GM18502 (cell line): ENCODE measurements at regions not wholly inside any gene's neighbourhood (a gene's known extent, or its start where the extent isn't known, plus 50 kb on each side); places are given as distances from the start of the nearest gene placed in this dataset.
"Not testable (repeated sequence)": the region's sequence is repeated elsewhere in the genome, so short reads cannot be mapped to it uniquely, and the experiment has no call there.

ENCODE experiments used
- ATAC-seq: cut with Tn5 transposase; IDR thresholded peaks from one replicate; pipeline ENCODE4 v1.9.1; 2021; ENCODE audit warnings: mild to moderate bottlenecking; ENCODE audit not compliant: unreplicated experiment, poor library complexity

DNA sequence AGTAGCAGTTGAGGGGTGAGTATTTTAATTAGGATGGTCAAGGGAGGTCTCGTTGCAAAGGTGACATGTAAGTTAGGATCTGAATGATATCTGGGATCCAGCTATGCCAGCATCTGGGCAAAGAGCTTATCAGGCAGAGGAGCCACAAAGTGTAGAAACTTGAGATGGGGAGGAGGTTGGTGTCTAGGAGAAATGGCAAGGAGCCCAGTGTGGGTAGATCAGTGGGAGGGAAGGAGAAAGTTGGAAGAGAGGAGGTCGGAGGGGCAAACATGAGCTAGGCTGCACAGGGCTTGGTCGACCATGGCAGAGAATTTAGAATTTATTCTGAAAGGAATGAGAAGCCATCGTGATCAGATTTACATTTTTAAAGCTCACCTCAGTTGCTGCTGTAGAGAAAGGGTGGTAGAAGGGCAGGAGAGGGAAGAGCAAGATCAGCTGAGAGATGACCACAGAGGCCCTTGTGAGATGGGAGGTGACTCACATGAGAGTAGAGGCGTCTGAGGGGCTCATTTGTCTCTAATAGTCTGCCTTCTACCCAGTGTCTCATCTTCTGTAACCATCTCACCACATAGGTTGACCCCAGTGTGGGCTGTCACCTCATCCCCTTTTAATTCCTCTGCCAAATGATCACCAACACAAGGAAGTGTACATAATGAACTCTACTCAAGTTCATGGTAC, 170.0 kb downstream of the ETAA1 start:
- no peak for ATAC-seq

DNA sequence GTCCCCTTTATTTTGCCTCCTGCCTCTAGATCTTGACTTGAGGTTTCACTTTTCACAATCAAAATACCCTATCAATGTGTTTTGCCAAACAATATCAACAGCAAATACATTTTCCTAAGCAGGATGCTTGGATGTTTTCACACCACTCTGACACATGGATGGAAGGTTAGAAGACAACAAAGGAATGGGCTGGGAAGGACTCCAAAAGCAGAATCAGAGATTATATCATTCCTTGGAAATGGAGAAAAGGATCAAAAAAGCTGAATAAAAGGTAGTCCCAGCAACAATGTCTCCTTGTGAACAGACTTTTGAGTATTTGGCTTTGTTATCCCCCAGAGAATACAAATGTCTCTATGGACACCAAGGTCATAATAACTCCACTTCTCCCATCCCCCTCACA, 170.8 kb downstream of the ETAA1 start:
- no peak for ATAC-seq

DNA sequence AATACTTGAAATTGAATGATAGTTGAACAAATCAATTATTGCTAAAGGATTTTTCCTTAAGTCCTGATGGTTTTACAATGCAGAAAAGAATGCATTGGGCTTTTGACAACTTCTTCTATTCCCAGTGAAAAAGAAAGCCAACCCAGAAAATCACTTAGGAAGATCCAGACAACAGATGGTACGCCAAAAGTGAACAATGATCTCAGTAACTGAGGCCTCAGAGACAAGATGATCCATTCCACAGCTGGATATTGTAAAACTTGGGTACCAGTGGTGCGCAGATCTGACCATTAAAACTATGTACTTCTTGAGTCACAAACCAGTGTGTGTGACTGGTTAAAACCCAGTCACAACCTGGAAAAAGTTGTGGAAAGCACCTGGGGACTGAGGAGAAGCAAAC, 173.5 kb downstream of the ETAA1 start:
- no peak for ATAC-seq

DNA sequence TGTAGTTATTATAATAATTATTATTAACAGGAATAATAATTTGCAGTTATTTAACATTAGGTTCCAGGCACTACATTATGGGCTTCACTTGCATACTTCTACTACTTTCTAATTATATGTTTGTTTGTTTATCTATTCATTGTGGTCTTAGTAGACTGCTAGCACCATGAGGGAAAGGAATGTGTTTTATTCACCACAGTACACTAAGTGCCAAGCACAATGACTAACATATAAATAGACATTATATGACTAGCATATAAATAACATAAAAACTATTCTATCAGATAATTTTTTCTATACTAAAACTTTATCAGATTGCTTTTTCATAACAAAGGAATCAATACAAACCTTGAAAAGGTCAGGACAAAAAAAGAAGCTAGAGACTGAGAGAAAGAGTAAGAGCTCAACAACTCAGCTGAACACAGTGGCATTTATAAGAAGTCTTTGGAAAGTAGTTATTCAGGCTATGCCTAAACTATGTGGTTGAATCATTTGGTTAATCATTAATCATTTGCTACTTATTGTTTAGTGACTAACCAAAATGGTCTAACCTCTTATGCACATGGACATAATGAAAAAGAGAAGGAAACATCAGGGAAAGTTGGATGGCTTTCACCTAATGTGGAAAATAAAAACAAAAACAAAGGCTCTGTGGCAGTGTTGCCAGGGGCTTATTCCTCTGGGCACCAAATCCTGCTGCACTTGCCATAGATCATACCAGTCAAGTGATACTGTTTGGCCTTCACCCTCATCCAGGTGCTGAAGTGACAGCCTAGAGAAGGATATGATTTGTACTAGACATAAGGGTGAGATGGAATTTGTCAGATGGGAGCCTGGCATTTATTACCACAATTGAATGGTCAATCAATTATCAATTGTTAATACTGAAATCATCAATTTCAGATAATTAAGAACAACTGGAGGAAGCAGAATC, 174.9 kb downstream of the ETAA1 start:
- no peak for ATAC-seq

DNA sequence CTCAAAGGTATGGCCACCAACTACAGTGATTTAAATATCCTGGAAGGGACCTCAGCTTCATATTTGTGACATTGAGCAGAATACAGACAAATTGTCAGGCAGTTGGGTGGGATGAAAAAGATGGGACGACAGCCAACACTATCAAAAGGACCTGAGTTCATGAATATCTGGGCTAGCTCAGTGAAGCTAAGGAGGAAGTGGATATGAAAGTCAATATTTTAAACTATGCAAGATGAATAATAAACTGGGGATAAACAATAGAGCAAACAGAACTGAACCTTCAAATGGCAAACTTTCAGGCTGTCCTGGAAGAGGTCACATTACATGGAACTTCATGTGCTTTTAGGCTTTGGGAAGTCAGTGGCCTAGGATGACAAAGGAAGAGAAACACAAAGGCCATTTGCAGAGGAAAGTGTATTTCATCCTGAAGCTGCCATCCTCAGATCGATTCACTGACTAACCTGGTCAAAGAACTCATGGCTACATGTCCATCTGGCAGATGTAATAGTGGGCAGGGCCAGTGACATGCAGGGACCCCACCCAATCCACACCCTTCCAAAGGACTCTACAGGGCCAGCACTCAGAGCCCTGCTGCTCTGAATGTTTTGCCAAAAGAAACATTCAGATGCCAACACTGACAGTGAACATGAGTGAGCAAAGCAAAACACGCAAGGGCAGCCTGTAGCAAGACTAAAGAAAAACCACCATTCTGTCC, 175.7 kb downstream of the ETAA1 start:
- no peak for ATAC-seq

DNA sequence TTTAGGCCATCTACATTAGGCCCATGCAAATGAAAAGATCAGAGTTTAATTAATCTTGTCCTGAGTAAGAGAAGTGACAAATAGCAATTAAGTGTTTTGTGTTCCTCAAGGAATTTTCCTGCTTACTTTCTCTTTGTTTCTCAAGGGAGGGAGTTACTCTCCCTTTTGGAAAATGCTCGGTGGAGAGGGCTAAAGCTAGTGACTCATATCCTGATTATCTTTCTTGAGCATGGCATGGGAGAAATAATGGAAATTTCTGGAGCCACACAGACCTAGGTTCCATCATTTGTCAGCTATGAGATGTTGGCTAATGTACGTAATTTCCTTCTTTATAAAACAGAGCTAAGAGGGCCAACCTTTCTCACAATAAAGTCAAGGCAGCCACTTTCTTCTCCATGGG, 177.1 kb downstream of the ETAA1 start:
- no peak for ATAC-seq

DNA sequence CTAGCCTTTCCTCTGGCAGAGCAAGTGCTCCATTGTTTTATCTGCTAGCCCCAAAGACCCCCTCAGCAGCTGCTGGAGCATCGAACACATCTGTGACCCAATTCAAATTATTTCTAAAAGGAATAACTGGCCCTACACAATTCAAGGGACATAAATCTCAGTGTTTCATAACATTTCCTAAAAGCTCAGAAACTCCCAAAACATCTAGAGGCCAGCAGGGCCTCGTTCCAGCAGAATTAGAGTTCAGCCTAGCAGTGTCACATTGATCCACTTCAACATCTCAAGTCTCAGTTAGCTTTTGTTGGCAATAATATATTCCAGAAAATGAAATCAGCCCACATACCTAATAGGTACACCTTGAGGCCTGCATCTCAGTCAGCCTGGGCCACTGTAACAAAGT, 179.1 kb downstream of the ETAA1 start:
- no peak for ATAC-seq

DNA sequence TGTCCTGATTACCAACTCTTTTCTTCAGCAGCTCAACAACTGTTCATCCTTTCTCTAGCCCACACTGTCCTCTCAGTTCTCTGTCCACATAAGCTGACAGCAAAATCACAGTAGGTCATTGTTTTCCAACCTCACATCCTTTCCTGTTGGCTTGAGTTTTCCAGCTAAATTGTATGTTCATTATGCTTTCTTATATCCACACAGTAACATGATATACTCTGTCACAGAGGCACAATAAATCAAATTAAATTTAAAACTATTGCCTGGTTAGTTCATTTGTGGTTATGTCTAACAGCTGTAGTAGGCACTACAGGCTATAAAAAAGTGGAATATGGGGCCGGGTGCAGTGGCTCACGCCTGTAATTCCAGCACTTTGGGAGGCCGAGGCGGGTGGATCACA, 179.9 kb downstream of the ETAA1 start:
- ATAC-seq: no peak

DNA sequence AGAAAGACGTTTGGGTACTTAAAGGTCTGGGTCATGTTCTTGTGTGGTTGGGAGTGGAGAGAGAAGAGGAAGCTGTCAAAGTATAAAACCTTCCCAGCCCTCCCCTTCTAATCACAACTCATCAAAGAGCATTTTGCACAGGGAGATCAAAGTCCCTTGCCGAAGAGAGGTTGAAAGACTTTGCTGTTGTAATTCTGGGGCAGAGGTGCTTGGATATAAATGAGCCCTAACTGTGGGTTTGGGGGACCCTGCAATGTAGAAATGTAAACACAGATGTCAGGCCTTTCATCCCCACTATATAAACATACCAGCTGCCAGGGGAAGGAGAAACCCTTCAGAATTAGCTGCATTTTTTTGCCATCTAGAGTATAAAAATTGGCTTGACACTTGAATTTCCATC, 182.1 kb downstream of the ETAA1 start:
- no peak for ATAC-seq

DNA sequence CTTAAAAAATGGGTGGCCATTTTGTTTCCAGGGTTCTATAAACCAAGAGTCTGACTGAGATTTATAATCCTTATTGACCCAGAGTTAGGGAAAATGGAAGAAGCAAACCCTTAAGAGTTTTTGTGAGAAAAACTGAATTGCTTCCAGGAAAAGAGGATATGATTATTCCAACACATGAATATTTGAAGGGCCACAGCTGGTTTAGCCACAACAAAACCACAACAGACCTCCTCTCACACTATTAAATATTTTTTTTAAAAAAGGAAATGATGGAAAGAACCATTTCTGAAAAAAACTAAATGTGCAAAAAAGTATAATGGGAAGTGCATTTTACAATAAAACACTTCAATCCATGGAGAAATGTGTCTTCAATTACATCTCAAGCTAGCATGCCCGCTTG, 182.7 kb downstream of the ETAA1 start:
- no peak for ATAC-seq

DNA sequence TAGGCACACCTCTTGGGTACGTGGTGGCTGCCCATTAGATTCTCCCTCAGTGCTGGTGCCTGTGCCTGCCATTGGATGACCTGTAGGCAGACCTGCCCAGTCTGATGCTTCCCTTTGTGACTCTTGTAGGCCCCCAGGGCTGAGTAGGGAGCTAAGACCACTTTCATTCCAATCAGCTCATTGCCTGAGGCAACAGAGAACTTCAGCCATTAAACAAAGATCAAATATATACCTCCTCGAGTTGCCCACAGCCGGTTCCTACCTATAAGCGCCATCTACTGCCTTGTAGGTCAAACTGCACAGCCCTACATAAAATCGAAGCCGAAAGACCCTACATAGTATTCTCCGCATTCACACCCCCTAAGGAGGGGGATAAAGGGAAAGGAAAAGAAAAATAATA, 184.6 kb downstream of the ETAA1 start:
- no peak for ATAC-seq

DNA sequence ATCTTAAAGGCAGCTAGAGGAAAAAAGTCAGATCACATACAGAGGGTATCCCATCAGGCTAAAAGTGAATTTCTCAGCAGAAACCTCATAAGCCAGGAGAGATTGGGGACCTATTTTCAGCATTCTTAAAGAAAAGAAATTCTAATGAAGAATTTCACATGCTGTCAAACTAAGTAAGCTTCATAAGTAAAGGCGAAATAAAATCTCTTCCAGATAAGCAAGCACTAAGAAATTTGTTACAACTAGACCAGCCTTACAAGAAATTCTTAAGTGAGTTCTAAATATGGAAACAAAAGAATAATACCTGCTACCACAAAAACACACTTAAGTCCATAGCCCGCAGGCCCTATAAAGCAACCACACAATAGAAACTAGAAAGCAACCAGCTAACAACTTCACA, 186.1 kb downstream of the ETAA1 start:
- no peak for ATAC-seq

DNA sequence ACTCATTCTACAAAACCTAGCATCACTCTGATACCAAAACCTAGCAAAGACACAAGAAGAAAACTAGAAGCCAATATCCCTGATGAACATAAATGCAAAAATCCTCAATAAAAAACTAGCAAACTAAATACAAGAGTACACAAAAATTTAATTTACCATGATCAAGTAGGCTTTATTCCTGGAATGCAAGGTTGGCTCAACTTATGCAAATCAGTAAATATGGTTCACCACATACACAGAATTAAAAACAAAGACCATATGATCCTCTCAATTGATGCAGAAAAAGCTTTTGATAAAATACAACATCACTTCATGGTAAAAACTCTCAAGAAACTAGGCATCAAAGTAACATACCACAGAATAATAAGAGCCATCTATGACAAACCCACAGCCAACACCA, 188.3 kb downstream of the ETAA1 start:
- ATAC-seq: no peak

DNA sequence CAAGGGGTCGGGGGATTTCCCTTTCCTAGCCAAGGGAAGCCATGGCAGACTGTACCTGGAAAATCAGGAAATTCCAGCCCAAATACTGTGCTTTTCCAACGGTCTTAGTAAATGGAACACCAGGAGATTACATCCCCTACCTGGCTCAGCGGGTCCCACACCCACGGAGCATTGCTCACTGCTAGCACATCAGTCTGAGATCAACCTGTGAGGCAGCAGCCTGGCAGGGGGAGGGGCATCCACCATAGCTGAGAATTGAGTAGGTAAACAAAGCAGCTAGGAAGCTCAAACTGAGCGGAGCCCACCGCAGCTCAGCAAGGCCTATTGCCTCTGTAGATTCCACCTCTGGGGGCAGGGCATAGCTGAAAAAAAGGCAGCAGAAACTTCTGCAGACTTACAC, 192.0 kb downstream of the ETAA1 start:
- not testable (repeated sequence) for ATAC-seq

DNA sequence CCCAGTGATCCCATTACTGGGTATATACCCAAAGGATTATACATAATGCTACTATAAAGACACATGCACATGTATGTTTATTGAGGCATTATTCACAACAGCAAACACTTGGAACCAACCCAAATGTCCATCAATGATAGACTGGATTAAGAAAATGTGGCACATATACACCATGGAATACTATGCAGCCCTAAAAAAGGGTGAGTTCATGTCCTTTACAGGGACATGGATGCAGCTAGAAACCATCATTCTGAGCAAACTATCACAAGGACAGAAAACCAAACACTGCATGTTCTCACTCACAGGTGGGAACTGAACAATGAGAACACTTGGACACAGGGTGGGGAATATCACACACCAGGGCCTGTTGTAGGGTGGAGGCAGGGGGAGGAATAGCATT, 197.4 kb downstream of the ETAA1 start:
- ATAC-seq: not testable (repeated sequence)

DNA sequence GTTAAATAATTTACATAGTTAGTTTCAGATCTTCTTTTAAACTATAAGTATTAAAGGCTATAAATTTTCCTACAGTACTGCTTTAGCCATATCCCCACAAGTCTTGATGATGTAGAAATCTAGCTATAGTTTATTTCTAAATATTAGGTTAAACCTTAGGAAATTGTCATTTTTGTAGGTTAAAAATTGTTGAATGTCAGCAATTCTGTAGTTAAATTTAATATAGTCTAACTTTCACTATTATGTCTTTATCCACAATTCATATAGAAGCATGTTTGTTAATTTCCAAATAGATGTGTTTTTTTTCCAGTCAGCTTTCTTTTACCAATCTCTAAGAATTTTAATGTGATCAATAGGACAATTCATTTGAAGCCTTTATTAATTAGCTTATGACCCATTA, 199.7 kb downstream of the ETAA1 start:
- ATAC-seq: no peak

DNA sequence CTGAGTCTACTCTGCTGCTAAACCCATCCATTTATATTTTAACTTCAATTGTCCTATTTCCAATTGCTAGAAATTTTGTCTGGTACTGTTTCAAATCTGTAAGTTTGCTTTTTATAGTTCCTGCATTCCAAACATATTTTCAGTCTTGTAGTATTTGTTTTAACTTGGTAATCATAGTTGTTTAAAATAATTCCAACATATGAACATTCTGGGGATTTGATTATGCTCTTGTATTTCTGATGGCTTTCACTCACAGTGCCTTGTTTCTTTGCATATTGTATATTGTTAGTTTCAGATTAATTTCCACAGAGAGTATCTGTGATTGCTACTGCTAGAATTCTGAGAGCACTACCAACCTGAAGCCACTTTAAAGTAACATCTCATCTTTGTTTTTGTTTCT, 202.4 kb downstream of the ETAA1 start:
- ATAC-seq: no peak

DNA sequence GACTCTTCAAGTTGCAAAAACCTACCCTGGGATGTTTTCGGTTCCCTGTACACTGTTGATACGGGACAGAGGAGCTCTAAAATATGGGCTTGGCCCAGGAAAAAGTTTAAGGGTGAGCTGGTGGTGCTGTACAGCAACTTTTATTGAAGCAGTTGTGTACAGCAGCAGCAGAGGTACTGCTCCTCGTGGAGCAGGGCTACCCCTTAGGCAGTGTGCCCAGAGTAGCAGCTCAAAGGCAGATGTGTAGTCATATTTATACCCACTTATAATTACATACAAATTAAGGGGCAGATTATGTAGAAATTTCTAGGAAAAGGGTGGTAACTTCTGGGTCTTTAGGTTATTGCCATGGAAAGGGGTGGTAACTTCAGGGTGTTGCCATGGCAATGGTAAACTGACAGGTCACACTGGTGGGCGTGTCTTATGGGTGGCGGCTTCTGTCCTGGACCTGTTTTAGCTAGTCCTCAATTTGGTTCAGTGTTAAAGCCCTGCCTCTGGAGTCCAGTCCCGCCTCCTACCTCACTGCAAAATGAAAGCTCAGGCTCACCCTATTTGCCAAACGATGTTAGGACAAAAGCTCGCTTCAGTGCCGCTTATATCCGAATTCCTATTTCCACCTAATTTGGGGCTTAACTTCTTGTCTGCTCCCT, 203.2 kb downstream of the ETAA1 start:
- ATAC-seq: no peak

DNA sequence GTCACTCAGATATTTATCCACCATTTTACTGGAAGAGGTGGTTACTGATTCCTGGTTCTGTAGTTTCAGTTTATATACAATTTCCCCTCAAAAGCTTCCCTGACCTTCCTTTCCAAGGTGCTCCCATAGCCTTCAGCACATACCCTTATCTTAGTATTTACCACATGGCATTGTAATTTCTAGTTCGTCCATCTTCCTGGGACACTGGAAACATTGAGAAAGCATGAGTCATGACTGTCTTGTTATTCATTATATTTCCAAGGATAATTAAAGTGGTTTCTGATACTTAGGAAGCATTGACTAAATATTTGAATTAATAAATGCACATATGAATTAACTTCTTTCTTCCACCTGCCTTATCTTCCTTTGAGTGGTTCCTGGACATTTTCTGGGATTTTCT, 203.8 kb downstream of the ETAA1 start:
- ATAC-seq: no peak

DNA sequence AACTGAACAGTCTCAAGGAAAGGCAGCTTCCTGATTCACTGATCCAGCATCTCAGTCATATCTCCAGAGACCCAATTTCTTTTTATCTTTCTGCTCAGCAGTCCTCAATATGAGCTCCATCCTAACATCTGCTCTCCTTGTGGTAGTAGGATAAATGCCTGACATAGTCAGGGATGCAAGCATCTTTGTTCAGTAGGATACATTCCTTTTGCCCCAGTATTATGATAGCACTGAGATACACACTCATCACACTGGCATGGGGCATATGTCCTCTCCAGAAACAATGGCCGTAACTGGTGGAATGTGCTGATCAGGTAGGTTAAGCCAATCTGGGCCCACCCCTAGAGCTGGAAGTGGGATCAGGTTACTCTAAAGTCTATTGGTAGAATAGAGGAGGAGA, 207.2 kb downstream of the ETAA1 start:
- no peak for ATAC-seq

DNA sequence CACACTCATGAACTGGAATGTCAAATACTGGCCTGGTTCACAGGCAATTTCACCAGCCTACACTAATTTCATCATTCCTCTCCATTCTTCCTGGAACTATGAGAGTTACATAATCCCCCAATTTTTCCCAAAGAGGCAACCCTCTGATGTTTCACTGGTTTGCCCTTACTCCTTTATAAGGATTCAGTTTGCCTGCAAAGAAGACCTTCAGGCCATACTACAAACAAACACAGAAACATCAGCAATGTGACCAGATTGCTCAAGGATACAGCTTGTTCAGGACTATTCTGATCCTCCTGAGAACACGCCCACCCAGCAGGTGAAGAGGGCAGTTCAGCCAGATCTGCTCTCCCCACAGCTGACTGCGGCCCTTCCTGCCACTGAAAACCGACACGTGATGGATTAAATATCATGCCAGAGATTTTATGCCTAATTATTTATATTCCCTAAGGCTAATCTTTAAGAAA, 215.5 kb downstream of the ETAA1 start:
- ATAC-seq: no peak
